B cell (primary cell): ENCODE measurements at regions not wholly inside any gene's neighbourhood (a gene's known extent, or its start where the extent isn't known, plus 50 kb on each side); places are given as distances from the start of the nearest gene placed in this dataset.

Source experiments
- CTCF ChIP-seq: fragments of 200-600 bp; IDR thresholded peaks from one replicate; pipeline ENCODE4 v1.8.0; 2022; ENCODE audit warnings: antibody characterized with exemption, mild to moderate bottlenecking
- EZH2 ChIP-seq: IDR thresholded peaks from 2 replicates; pipeline ENCODE4 v1.6.1; 2012; ENCODE audit warnings: borderline replicate concordance, low read depth, mild to moderate bottlenecking, moderate library complexity, low read length; ENCODE audit not compliant: insufficient read depth, poor library complexity, severe bottlenecking

DNA sequence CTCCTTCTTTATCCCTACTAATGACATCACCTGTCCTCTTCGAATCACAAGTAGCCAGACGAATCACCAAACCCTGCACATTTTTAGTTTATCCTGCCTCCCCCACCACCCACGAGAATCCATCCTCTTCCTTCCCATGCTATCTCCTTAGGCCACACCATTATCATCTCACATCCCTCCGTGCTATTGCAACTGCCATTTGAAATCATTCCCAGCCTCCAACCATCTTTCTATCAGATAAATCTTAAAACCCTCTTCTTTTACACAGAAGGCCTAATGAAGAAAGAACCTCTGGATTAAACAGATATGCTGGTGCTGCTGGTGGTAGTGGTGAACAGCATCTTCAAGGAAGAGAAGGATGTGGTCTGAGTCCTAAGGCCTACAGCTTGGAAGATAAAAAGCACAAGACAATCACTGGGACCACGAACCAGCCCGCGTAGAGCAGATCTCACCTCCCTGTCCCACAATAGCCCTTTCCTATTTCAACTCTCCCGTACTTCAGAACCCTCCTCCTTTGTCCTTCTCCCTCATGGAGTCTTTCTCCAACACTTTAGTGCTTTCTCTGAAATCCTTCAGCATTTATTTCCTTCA lies 403.1 kb downstream of the SFMBT2 start:
- TF ChIP-seq CTCF (no peak), EZH2 (no peak)
